Fibroblast of lung (primary cell): ENCODE measurements at regions not wholly inside any gene's neighbourhood (a gene's known extent, or its start where the extent isn't known, plus 50 kb on each side); places are given as distances from the start of the nearest gene placed in this dataset.

Experiments
- EZH2 ChIP-seq: IDR thresholded peaks from 2 replicates; pipeline ENCODE4 v1.5.1; 2012; ENCODE audit warnings: low read length, control low read depth, mild to moderate bottlenecking; ENCODE audit errors: missing control alignments
- TF ChIP-seq, protein P1 (sequence below), 2 donors: IDR thresholded peaks in 1 of 2; conservative IDR thresholded peaks in 1 of 2; 1 replicate in 1 of 2; 2 replicates in 1 of 2; pipeline ENCODE4 v1.5.1; 2011 to 2012; ENCODE audit warnings: low read length in 2 of 2, control low read depth in 1 of 2, inconsistent platforms in 1 of 2, low read depth in 1 of 2, mild to moderate bottlenecking in 1 of 2

DNA sequence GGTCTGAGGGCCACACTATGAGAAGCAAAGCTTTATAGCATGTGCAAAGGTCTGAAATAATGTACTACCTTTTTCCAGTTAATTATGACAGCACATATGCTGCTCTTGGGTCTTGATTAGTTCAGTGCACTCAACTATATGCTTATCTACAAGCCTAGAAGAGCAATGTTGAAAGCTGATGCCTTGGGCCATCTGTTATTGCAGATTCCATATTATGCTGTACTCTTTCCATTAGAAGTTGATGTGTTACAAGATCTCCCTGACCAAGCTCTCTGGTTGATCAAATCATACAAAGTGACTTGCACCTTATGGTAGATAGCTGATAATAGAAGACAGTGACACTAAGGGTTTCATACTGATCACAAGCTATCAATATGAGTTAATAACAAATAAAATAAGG lies 327.3 kb downstream of the FRK start:
- TF ChIP-seq, protein P1, sequence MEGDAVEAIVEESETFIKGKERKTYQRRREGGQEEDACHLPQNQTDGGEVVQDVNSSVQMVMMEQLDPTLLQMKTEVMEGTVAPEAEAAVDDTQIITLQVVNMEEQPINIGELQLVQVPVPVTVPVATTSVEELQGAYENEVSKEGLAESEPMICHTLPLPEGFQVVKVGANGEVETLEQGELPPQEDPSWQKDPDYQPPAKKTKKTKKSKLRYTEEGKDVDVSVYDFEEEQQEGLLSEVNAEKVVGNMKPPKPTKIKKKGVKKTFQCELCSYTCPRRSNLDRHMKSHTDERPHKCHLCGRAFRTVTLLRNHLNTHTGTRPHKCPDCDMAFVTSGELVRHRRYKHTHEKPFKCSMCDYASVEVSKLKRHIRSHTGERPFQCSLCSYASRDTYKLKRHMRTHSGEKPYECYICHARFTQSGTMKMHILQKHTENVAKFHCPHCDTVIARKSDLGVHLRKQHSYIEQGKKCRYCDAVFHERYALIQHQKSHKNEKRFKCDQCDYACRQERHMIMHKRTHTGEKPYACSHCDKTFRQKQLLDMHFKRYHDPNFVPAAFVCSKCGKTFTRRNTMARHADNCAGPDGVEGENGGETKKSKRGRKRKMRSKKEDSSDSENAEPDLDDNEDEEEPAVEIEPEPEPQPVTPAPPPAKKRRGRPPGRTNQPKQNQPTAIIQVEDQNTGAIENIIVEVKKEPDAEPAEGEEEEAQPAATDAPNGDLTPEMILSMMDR (conservative IDR thresholded peaks at IDR 0.05 in 1 of 2, IDR thresholded peaks at IDR 0.05 in 1 of 2; ENCODE audit: low read depth in 1 of 2, low read length in 2 of 2), result no peak
- TF ChIP-seq EZH2, result no peak
